CD4-positive, alpha-beta T cell (primary cell): ENCODE measurements at regions not wholly inside any gene's neighbourhood (a gene's known extent, or its start where the extent isn't known, plus 50 kb on each side); places are given as distances from the start of the nearest gene placed in this dataset.

Source experiments
- ATAC-seq: fragments of 200-7000 bp; cut with Tn5 transposase; one replicate; pipeline ENCODE4 v1.10.0; 2022; ENCODE audit warnings: mild to moderate bottlenecking; ENCODE audit not compliant: poor library complexity
- CTCF ChIA-PET: fragments of 350-600 bp; sonication (Branson Sonifier 250); formaldehyde crosslinking; loops from one replicate; lab custom pipeline; 2021; ENCODE audit warnings: antibody characterized with exemption, inconsistent platforms; lab: Charles Lee
- POLR2A ChIA-PET: fragments of 350-600 bp; sonication (Branson Sonifier 250); formaldehyde crosslinking; loops from one replicate; lab custom pipeline; 2021; ENCODE audit warnings: antibody characterized with exemption, inconsistent platforms; lab: Charles Lee
- DNase-seq, 14 experiments: peaks; one replicate each; pipeline ENCODE4 v3.0.0-alpha.2; 2013 to 2020; ENCODE audit warnings: mixed read lengths in 2 of 14
- H3K27ac ChIP-seq, 2 donors: one replicate each; pipeline versions ENCODE4 v1.5.1 to v1.7.0; 2013; ENCODE audit warnings: low read length in 2 of 2, low read depth in 1 of 2, mild to moderate bottlenecking in 1 of 2
- H3K27me3 ChIP-seq, 2 experiments: 1 replicate in 1 of 2; 2 replicates in 1 of 2; pipeline versions ENCODE4 v1.6.1 to v1.7.0; 2013; ENCODE audit warnings: low read length in 2 of 2, control low read depth in 1 of 2, mild to moderate bottlenecking in 1 of 2, moderate library complexity in 1 of 2; ENCODE audit not compliant: insufficient read depth in 2 of 2, control insufficient read depth in 1 of 2
- H3K36me3 ChIP-seq: one replicate; pipeline ENCODE4 v1.6.1; 2013; ENCODE audit warnings: low read length, control low read depth; ENCODE audit not compliant: insufficient read depth
- H3K4me1 ChIP-seq: one replicate; pipeline ENCODE4 v1.6.1; 2013; ENCODE audit warnings: low read length, control low read depth; ENCODE audit not compliant: insufficient read depth
- H3K4me3 ChIP-seq: one replicate; pipeline ENCODE4 v1.5.1; 2013; ENCODE audit warnings: mild to moderate bottlenecking, low read length, moderate library complexity
- H3K9me3 ChIP-seq, 2 experiments: 1 replicate in 1 of 2; 2 replicates in 1 of 2; pipeline versions ENCODE4 v1.6.1 to v1.7.0; 2013; ENCODE audit warnings: low read length in 2 of 2, mild to moderate bottlenecking in 2 of 2, control low read depth in 1 of 2, moderate library complexity in 1 of 2; ENCODE audit not compliant: control insufficient read depth in 1 of 2, insufficient read depth in 1 of 2
- H3K27ac Mint-ChIP-seq: one replicate; pipeline ENCODE4 v1.8.0; 2020; ENCODE audit warnings: mixed read lengths
- H3K27me3 Mint-ChIP-seq: one replicate; pipeline ENCODE4 v1.8.0; 2021; ENCODE audit warnings: mixed read lengths
- H3K36me3 Mint-ChIP-seq: one replicate; pipeline ENCODE4 v1.8.0; 2021; ENCODE audit warnings: low read depth, mixed read lengths
- H3K4me1 Mint-ChIP-seq: one replicate; pipeline ENCODE4 v1.8.0; 2021; ENCODE audit warnings: low read depth, mixed read lengths
- H3K4me3 Mint-ChIP-seq: one replicate; pipeline ENCODE4 v1.8.0; 2020; ENCODE audit warnings: mild to moderate bottlenecking, mixed read lengths
- H3K9me3 Mint-ChIP-seq: one replicate; pipeline ENCODE4 v1.8.0; 2020; ENCODE audit warnings: mixed read lengths
- CTCF ChIP-seq: fragments of 200-600 bp; IDR thresholded peaks from one replicate; pipeline ENCODE4 v1.8.0; 2022; ENCODE audit warnings: antibody characterized with exemption, mild to moderate bottlenecking
- intact Hi-C, 2 experiments: fragments of 100-400 bp; cut with DNase I in 1 of 2; cut with micrococcal nuclease in 1 of 2; formaldehyde crosslinking; loops; one replicate each; pipeline versions ENCODE4 v1.15.1 to v1.9.0; 2023 to 2025; cut with DNase I, micrococcal nuclease

- Histone ChIP-seq H3K27me3 (peaks cover 0 to 7% of the 10 kb centered on the region in 2 experiments), H3K27ac (no peak overlapping the region), H3K9me3 (peaks cover 16 to 18% of the 10 kb centered on the region in 2 experiments), H3K36me3 (no peaks in the 10 kb centered on the region), H3K4me1 (no peaks in the 10 kb centered on the region), H3K4me3 (no peak overlapping the region)
- intact Hi-C loops: no loop called here
- CTCF ChIA-PET: no interaction called here
- ATAC-seq (no peak), DNase-seq (no peak)
- no peaks in the 10 kb centered on the region for H3K4me1 Mint-ChIP-seq
- no peaks in the 10 kb centered on the region for H3K36me3 Mint-ChIP-seq
- no peak overlapping the region for H3K27ac Mint-ChIP-seq
- peaks cover 29% of the 10 kb centered on the region for H3K27me3 Mint-ChIP-seq
- POLR2A ChIA-PET: no interaction called here
- H3K9me3 Mint-ChIP-seq: peaks cover 10% of the 10 kb centered on the region
- no peak for TF ChIP-seq CTCF
- no peak overlapping the region for H3K4me3 Mint-ChIP-seq
Measured at GRCh38 chr5:6822068-6822467, 108.8 kb downstream of the TENT4A start.

GRCh38 chr5:6822556-6823343, 109.5 kb downstream of the TENT4A start:
- CTCF ChIA-PET: no interaction called here
- intact Hi-C loops: no loop called here

GRCh38 chr5:6823996-6824395, 110.8 kb downstream of the TENT4A start:
- CTCF ChIA-PET: no interaction called here
- no peak for ATAC-seq

More at GRCh38 chr5:6822556-6823343, 109.5 kb downstream of the TENT4A start:
- TF ChIP-seq CTCF: no peak
- Mint-ChIP-seq H3K27me3 (peaks cover 29% of the 10 kb centered on the region), H3K4me3 (no peak overlapping the region), H3K36me3 (no peaks in the 10 kb centered on the region), H3K4me1 (peaks cover 1% of the 10 kb centered on the region), H3K9me3 (peaks cover 10% of the 10 kb centered on the region), H3K27ac (no peak overlapping the region)
- H3K36me3 ChIP-seq: no peaks in the 10 kb centered on the region
- no peaks in the 10 kb centered on the region for H3K4me1 ChIP-seq
- peaks cover 0 to 4% of the 10 kb centered on the region in 2 experiments for H3K27me3 ChIP-seq
- ATAC-seq: no peak
- POLR2A ChIA-PET: no interaction called here
- H3K9me3 ChIP-seq: peaks cover 16 to 18% of the 10 kb centered on the region in 2 experiments
- no peak for DNase-seq
- H3K4me3 ChIP-seq: no peak overlapping the region
- H3K27ac ChIP-seq: no peak overlapping the region

More at GRCh38 chr5:6823996-6824395, 110.8 kb downstream of the TENT4A start:
- DNase-seq: no peak
- no peak overlapping the region for H3K27ac Mint-ChIP-seq
- Histone ChIP-seq H3K27ac (no peak overlapping the region), H3K27me3 (peaks cover 0 to 4% of the 10 kb centered on the region in 2 experiments), H3K4me3 (no peak overlapping the region), H3K36me3 (no peaks in the 10 kb centered on the region), H3K4me1 (peaks cover under 1% of the 10 kb centered on the region), H3K9me3 (peaks cover 16 to 18% of the 10 kb centered on the region in 2 experiments)
- peaks cover 14% of the 10 kb centered on the region for H3K4me1 Mint-ChIP-seq
- no peaks in the 10 kb centered on the region for H3K36me3 Mint-ChIP-seq
- POLR2A ChIA-PET: no interaction called here
- TF ChIP-seq CTCF: no peak
- H3K9me3 Mint-ChIP-seq: peaks cover 10% of the 10 kb centered on the region
- intact Hi-C loops: no loop called here
- H3K27me3 Mint-ChIP-seq: peaks cover 20% of the 10 kb centered on the region
- H3K4me3 Mint-ChIP-seq: no peak overlapping the region
